ENCODE measurements at regions not wholly inside any gene's neighbourhood (a gene's known extent, or its start where the extent isn't known, plus 50 kb on each side); places are given as distances from the start of the nearest gene placed in this dataset.

DNA sequence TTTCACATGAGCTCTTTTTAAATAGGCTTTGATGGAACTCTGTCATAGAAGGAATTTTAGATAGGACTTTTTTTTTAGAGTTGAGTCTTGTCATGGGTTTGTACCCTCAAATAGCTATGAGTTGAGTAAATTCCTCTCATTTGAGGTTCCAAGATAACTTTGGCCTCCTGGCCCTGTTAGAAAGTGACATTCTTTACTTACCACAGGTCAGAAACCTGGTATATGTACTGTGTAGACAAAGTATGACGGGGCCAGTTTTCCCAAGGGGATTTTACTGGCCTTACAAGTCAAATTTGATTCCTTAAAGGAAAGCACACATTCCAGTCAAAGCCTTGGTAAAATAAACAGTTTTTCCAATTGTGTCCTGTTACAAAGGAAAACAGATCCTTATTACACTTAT lies 729.3 kb upstream of the LUZP2 start:
- DNase-seq (ENCODE audit: low read depth in 2 of 2) = peak in 1 of 2 donors; percentile 66
- H3K27ac ChIP-seq (ENCODE audit: insufficient read depth, low read length) = no peak overlapping the region
- no peaks in the 10 kb centered on the region for H3K9me3 ChIP-seq (ENCODE audit: control insufficient read depth, insufficient read depth, low read depth, low read length)
- no peaks in the 10 kb centered on the region for H3K79me2 ChIP-seq (ENCODE audit: control insufficient read depth, insufficient read depth, low read length)
- no peak for TF ChIP-seq CTCF (conservative IDR thresholded peaks at IDR 0.05 in 1 of 2, IDR thresholded peaks at IDR 0.05 in 1 of 2; ENCODE audit: low read depth in 1 of 2, low read length in 2 of 2)
- TF ChIP-seq EZH2 (IDR thresholded peaks at IDR 0.05; ENCODE audit: low read length, missing control alignments) = no peak
- H3K36me3 ChIP-seq (ENCODE audit: control insufficient read depth, insufficient read depth, low read length) = no peaks in the 10 kb centered on the region
- H3K9ac ChIP-seq (ENCODE audit: insufficient read depth, low read length) = no peak overlapping the region
- peaks cover 3% of the 10 kb centered on the region for H3K4me1 ChIP-seq (ENCODE audit: control insufficient read depth, extremely low read depth, insufficient read depth, low read length)
- no peak overlapping the region for H3K4me2 ChIP-seq (ENCODE audit: extremely low read depth, insufficient read depth, low read length)
- H4K20me1 ChIP-seq (ENCODE audit: control insufficient read depth, extremely low read depth, insufficient read depth, low read length) = no peaks in the 10 kb centered on the region
- H3K4me3 ChIP-seq (replicated peaks in 1 of 4; ENCODE audit: control extremely low read depth in 1 of 4, insufficient read depth in 1 of 4, low read depth in 3 of 4, low read length in 4 of 4) = no peak overlapping the region
- H3K27me3 ChIP-seq (ENCODE audit: control insufficient read depth, insufficient read depth, low read length) = no peaks in the 10 kb centered on the region
- H2AFZ ChIP-seq (ENCODE audit: low read length) = no peak overlapping the region

DNA sequence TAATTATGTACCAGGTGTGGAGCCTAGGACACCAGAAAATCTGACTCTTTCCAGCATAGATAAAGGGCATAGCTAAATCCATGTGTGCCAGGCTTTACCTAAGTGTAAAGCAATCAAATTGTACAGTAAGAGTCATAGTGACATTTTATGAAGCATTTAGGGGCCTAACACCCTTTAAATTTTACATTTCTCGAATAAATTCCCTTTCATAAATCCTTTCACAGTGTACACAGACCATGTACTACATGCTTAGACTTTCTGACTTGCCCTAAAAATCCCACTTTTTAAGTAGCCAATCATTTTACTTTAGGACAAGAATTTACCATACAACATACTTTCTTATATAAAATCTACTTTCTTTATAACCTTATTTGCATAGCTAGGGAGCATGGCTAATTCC lies 727.6 kb upstream of the LUZP2 start:
- no peak overlapping the region for H2AFZ ChIP-seq (ENCODE audit: low read length)
- no peaks in the 10 kb centered on the region for H3K27me3 ChIP-seq (ENCODE audit: control insufficient read depth, insufficient read depth, low read length)
- no peak overlapping the region for H3K4me3 ChIP-seq (replicated peaks in 1 of 4; ENCODE audit: control extremely low read depth in 1 of 4, insufficient read depth in 1 of 4, low read depth in 3 of 4, low read length in 4 of 4)
- peaks cover 3% of the 10 kb centered on the region for H3K4me1 ChIP-seq (ENCODE audit: control insufficient read depth, extremely low read depth, insufficient read depth, low read length)
- no peak overlapping the region for H3K9ac ChIP-seq (ENCODE audit: insufficient read depth, low read length)
- H3K4me2 ChIP-seq (ENCODE audit: extremely low read depth, insufficient read depth, low read length) = no peak overlapping the region
- no peaks in the 10 kb centered on the region for H3K79me2 ChIP-seq (ENCODE audit: control insufficient read depth, insufficient read depth, low read length)
- H3K9me3 ChIP-seq (ENCODE audit: control insufficient read depth, insufficient read depth, low read depth, low read length) = no peaks in the 10 kb centered on the region
- no peak overlapping the region for H3K27ac ChIP-seq (ENCODE audit: insufficient read depth, low read length)
- no peak for DNase-seq (ENCODE audit: low read depth in 2 of 2)
- no peaks in the 10 kb centered on the region for H4K20me1 ChIP-seq (ENCODE audit: control insufficient read depth, extremely low read depth, insufficient read depth, low read length)
- TF ChIP-seq EZH2 (IDR thresholded peaks at IDR 0.05; ENCODE audit: low read length, missing control alignments) (no peak), CTCF (conservative IDR thresholded peaks at IDR 0.05 in 1 of 2, IDR thresholded peaks at IDR 0.05 in 1 of 2; ENCODE audit: low read depth in 1 of 2, low read length in 2 of 2) (no peak)
- H3K36me3 ChIP-seq (ENCODE audit: control insufficient read depth, insufficient read depth, low read length) = no peaks in the 10 kb centered on the region

- H3K9ac ChIP-seq (ENCODE audit: insufficient read depth, low read length) = no peak overlapping the region
- H3K4me2 ChIP-seq (ENCODE audit: extremely low read depth, insufficient read depth, low read length) = no peak overlapping the region
- H4K20me1 ChIP-seq (ENCODE audit: control insufficient read depth, extremely low read depth, insufficient read depth, low read length) = no peaks in the 10 kb centered on the region
- peak in 1 of 2 donors; percentile 72 for DNase-seq (ENCODE audit: low read depth in 2 of 2)
- H3K27me3 ChIP-seq (ENCODE audit: control insufficient read depth, insufficient read depth, low read length) = no peaks in the 10 kb centered on the region
- TF ChIP-seq CTCF (conservative IDR thresholded peaks at IDR 0.05 in 1 of 2, IDR thresholded peaks at IDR 0.05 in 1 of 2; ENCODE audit: low read depth in 1 of 2, low read length in 2 of 2) (no peak), EZH2 (IDR thresholded peaks at IDR 0.05; ENCODE audit: low read length, missing control alignments) (no peak)
- H3K36me3 ChIP-seq (ENCODE audit: control insufficient read depth, insufficient read depth, low read length) = no peaks in the 10 kb centered on the region
- H3K4me1 ChIP-seq (ENCODE audit: control insufficient read depth, extremely low read depth, insufficient read depth, low read length) = peaks cover 3% of the 10 kb centered on the region
- H2AFZ ChIP-seq (ENCODE audit: low read length) = no peak overlapping the region
- no peaks in the 10 kb centered on the region for H3K9me3 ChIP-seq (ENCODE audit: control insufficient read depth, insufficient read depth, low read depth, low read length)
- no peaks in the 10 kb centered on the region for H3K79me2 ChIP-seq (ENCODE audit: control insufficient read depth, insufficient read depth, low read length)
- H3K4me3 ChIP-seq (replicated peaks in 1 of 4; ENCODE audit: control extremely low read depth in 1 of 4, insufficient read depth in 1 of 4, low read depth in 3 of 4, low read length in 4 of 4) = no peak overlapping the region
- H3K27ac ChIP-seq (ENCODE audit: insufficient read depth, low read length) = no peak overlapping the region
Measured at GRCh38 chr11:23772081-23772480, 724.8 kb upstream of the LUZP2 start.
